NOMO-1 treated with dmso at 0.1 percent for 144 hours (cell line): ENCODE measurements at regions not wholly inside any gene's neighbourhood (a gene's known extent, or its start where the extent isn't known, plus 50 kb on each side); places are given as distances from the start of the nearest gene placed in this dataset.
"Not testable (repeated sequence)": the region's sequence is repeated elsewhere in the genome, so short reads cannot be mapped to it uniquely, and the experiment has no call there.

Source experiments
- DNase-seq: peaks from one replicate; lab custom pipeline; 2025; ENCODE audit not compliant: unreplicated experiment; lab: John Stamatoyannopoulos, UW

GRCh38 chr20:60167812-60168211 lies 209.6 kb downstream of the CDH26 start:
- DNase-seq = no peak

- no peak for DNase-seq
Observed at GRCh38 chr20:60168963-60169362, 210.7 kb downstream of the CDH26 start.

GRCh38 chr20:60170116-60170515 lies 211.9 kb downstream of the CDH26 start:
- no peak for DNase-seq

GRCh38 chr20:60171313-60171712 lies 213.1 kb downstream of the CDH26 start:
- no peak for DNase-seq

GRCh38 chr20:60171738-60172137 lies 213.5 kb downstream of the CDH26 start:
- DNase-seq = no peak

GRCh38 chr20:60172346-60172984 lies 214.2 kb downstream of the CDH26 start:
- DNase-seq = no peak

- DNase-seq = no peak
Observed at GRCh38 chr20:60177080-60177479, 218.9 kb downstream of the CDH26 start.

GRCh38 chr20:60180986-60181385 lies 222.8 kb downstream of the CDH26 start:
- DNase-seq = no peak

- DNase-seq = no peak
Observed at GRCh38 chr20:60186412-60186811, 228.2 kb downstream of the CDH26 start.

- no peak for DNase-seq
Observed at GRCh38 chr20:60187683-60188082, 229.5 kb downstream of the CDH26 start.

- no peak for DNase-seq
Observed at GRCh38 chr20:60191014-60191413, 232.8 kb downstream of the CDH26 start.

- no peak for DNase-seq
Observed at GRCh38 chr20:60192326-60192725, 234.1 kb downstream of the CDH26 start.

GRCh38 chr20:60199132-60199531 lies 240.9 kb downstream of the CDH26 start:
- not testable (repeated sequence) for DNase-seq

- DNase-seq = no peak
Observed at GRCh38 chr20:60199866-60200265, 241.6 kb downstream of the CDH26 start.

- DNase-seq = no peak
Observed at GRCh38 chr20:60200305-60200918, 242.2 kb downstream of the CDH26 start.

- DNase-seq = no peak
Observed at GRCh38 chr20:60201198-60201835, 243.1 kb downstream of the CDH26 start.

- DNase-seq = no peak
Observed at GRCh38 chr20:60202046-60202445, 243.8 kb downstream of the CDH26 start.

GRCh38 chr20:60203451-60203850 lies 245.2 kb downstream of the CDH26 start:
- DNase-seq = no peak

GRCh38 chr20:60204601-60205000 lies 246.4 kb downstream of the CDH26 start:
- DNase-seq = no peak

GRCh38 chr20:60206259-60206658 lies 248.0 kb downstream of the CDH26 start:
- DNase-seq = no peak

GRCh38 chr20:60209048-60209447 lies 250.8 kb downstream of the CDH26 start:
- no peak for DNase-seq

GRCh38 chr20:60210779-60211617 lies 252.8 kb downstream of the CDH26 start:
- DNase-seq = peak; percentile 61
